NT2/D1 (cell line): ENCODE measurements at regions not wholly inside any gene's neighbourhood (a gene's known extent, or its start where the extent isn't known, plus 50 kb on each side); places are given as distances from the start of the nearest gene placed in this dataset.

Experiments
- DNase-seq: peaks from one replicate; pipeline ENCODE4 v3.0.0-alpha.2; 2011; ENCODE audit warnings: low read depth, low spot score
- H3K27me3 ChIP-seq: 2 replicates; pipeline ENCODE4 v1.6.0; 2011; ENCODE audit warnings: mild to moderate bottlenecking; ENCODE audit not compliant: insufficient read length, insufficient read depth
- H3K36me3 ChIP-seq: 2 replicates; pipeline ENCODE4 v1.6.1; 2011; ENCODE audit warnings: mild to moderate bottlenecking, low read length, mixed read lengths; ENCODE audit not compliant: insufficient read depth, insufficient read length
- H3K4me1 ChIP-seq: 2 replicates; pipeline ENCODE4 v1.5.1; 2011; ENCODE audit not compliant: insufficient read depth, insufficient read length
- H3K4me3 ChIP-seq: 2 replicates; pipeline ENCODE4 v1.5.1; 2011; ENCODE audit warnings: low read depth; ENCODE audit not compliant: insufficient read length
- H3K9ac ChIP-seq: 2 replicates; pipeline ENCODE4 v1.6.0; 2011; ENCODE audit warnings: low read depth; ENCODE audit not compliant: insufficient read length
- H3K9me3 ChIP-seq: 2 replicates; pipeline ENCODE4 v1.5.1; 2011; ENCODE audit warnings: mild to moderate bottlenecking, low read length; ENCODE audit not compliant: insufficient read depth
- SUZ12 ChIP-seq: IDR thresholded peaks from 2 replicates; pipeline ENCODE4 v1.6.1; 2011; ENCODE audit not compliant: insufficient read length, insufficient read depth; ENCODE audit errors: extremely low read depth
- YY1 ChIP-seq: IDR thresholded peaks from 2 replicates; pipeline ENCODE4 v1.6.1; 2011; ENCODE audit not compliant: insufficient read length, insufficient read depth
- ZNF274 ChIP-seq: IDR thresholded peaks from 2 replicates; pipeline ENCODE4 v1.6.1; 2011; ENCODE audit warnings: mild to moderate bottlenecking, low read depth, low read length

- Histone ChIP-seq H3K9ac (no peak overlapping the region), H3K9me3 (peaks cover 13% of the 10 kb centered on the region), H3K27me3 (no peaks in the 10 kb centered on the region), H3K4me3 (no peak overlapping the region), H3K4me1 (no peaks in the 10 kb centered on the region), H3K36me3 (no peaks in the 10 kb centered on the region)
- no peak for DNase-seq
- TF ChIP-seq ZNF274 (no peak), SUZ12 (no peak), YY1 (no peak)
Measured at GRCh38 chr15:81987628-81988027, 58.2 kb downstream of the MEX3B start.

- TF ChIP-seq SUZ12 (no peak), ZNF274 (no peak), YY1 (no peak)
- H3K9ac ChIP-seq: no peak overlapping the region
- H3K4me1 ChIP-seq: no peaks in the 10 kb centered on the region
- H3K4me3 ChIP-seq: no peak overlapping the region
- H3K36me3 ChIP-seq: no peaks in the 10 kb centered on the region
- no peaks in the 10 kb centered on the region for H3K9me3 ChIP-seq
- DNase-seq: no peak
- no peaks in the 10 kb centered on the region for H3K27me3 ChIP-seq
Measured at GRCh38 chr15:81983497-81983896, 62.3 kb downstream of the MEX3B start.

DNA sequence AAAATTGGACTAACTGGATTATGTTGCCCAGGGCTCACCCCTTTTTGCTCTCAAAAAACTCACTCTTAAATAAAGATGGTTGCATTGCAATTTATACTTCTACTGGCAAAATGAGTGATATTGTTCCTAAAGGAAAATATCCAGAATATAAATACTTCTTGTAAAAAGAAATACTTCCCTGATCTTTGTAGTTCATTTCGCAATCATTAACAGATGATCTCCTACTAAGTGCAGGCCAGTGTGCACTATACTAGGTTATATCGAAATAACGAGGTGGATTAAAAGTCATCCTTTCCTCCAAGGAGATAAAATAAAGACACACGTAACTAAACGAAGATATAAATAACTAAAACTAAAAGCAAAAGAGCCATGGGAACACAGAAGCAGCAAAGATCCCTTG, 63.0 kb downstream of the MEX3B start:
- Histone ChIP-seq H3K9me3 (no peaks in the 10 kb centered on the region), H3K36me3 (no peaks in the 10 kb centered on the region), H3K27me3 (no peaks in the 10 kb centered on the region), H3K4me3 (no peak overlapping the region), H3K9ac (no peak overlapping the region), H3K4me1 (no peaks in the 10 kb centered on the region)
- TF ChIP-seq YY1 (no peak), ZNF274 (no peak), SUZ12 (no peak)
- no peak for DNase-seq

DNA sequence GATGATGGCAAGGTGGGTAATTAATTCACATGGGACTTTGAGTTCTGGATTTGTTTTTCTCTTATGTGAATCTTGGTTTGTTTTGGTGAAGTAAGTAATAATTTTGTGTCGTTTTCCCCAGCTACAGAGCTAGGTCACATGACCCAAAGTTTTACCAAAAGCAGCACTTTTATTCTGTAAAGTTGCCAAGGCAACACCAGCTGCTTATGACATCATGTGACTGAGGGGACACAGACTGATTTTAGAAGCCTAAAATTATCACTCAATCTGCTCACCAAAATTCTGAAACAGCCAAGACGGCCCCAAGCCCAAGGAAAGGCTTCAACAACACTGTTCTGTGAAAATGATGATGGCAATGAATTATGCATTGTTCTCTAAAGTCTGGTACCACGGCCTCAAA, 63.9 kb downstream of the MEX3B start:
- H3K9me3 ChIP-seq: no peaks in the 10 kb centered on the region
- H3K36me3 ChIP-seq: no peaks in the 10 kb centered on the region
- DNase-seq: no peak
- no peaks in the 10 kb centered on the region for H3K4me1 ChIP-seq
- no peak overlapping the region for H3K4me3 ChIP-seq
- TF ChIP-seq SUZ12 (no peak), ZNF274 (no peak), YY1 (no peak)
- H3K27me3 ChIP-seq: no peaks in the 10 kb centered on the region
- no peak overlapping the region for H3K9ac ChIP-seq

- no peak for DNase-seq
Measured at GRCh38 chr15:81977464-81977863, 68.4 kb downstream of the MEX3B start.

DNA sequence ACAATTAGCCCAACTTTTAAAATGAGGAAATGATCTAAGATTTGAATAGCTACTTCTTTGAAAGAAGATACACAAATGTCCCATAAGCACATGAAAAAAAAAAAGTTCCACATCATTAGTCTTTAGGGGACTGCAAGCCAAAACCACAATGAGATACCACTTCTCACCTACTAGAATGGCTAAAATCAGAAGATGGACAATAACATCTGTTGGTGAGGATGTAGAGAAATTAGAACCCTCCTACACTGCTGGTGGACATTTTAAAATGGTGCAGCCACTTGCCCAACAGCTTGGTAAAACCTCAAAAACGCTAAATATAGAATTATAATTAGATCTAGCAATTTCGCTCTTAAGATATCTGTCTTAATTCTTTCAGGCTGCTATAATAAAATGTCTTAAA, 77.1 kb downstream of the MEX3B start:
- Histone ChIP-seq H3K27me3 (no peaks in the 10 kb centered on the region), H3K4me3 (no peak overlapping the region), H3K4me1 (no peaks in the 10 kb centered on the region), H3K9me3 (peaks cover 9% of the 10 kb centered on the region; the same call in 1 of the 2 replicates), H3K9ac (no peak overlapping the region), H3K36me3 (no peaks in the 10 kb centered on the region)
- no peak for DNase-seq
- TF ChIP-seq ZNF274 (no peak), YY1 (no peak), SUZ12 (no peak)

More at GRCh38 chr15:81977464-81977863, 68.4 kb downstream of the MEX3B start:
- no peaks in the 10 kb centered on the region for H3K4me1 ChIP-seq
- no peak for TF ChIP-seq YY1
- no peak for TF ChIP-seq ZNF274
- TF ChIP-seq SUZ12: no peak
- H3K9me3 ChIP-seq: 0 out of 2 replicates have a peak, but pooled peaks cover 3% of the 10 kb centered on the region
- H3K27me3 ChIP-seq: no peaks in the 10 kb centered on the region
- no peak overlapping the region for H3K9ac ChIP-seq
- H3K4me3 ChIP-seq: no peak overlapping the region
- no peaks in the 10 kb centered on the region for H3K36me3 ChIP-seq

DNA sequence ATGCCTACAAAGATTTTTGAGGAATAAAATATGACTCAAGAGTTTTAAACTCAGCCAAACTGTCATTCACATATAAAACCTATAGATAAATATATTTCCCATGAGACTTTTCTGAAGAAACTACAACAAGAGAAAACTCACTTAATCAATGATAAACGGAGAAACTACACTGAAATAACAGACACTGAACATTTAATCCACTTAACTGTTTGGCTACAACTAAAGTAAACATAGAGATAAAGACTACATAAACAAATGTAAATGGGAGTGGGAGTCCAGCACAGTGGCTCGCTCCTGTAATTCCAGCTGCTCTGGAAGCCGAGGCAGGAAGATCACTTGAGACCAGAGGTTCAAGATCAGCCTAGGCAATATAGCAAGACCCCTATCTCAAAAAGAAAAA, 79.2 kb downstream of the MEX3B start:
- H3K4me1 ChIP-seq: no peaks in the 10 kb centered on the region
- TF ChIP-seq SUZ12 (no peak), YY1 (no peak), ZNF274 (no peak)
- peaks cover 9% of the 10 kb centered on the region; the same call in 1 of the 2 replicates for H3K9me3 ChIP-seq
- H3K4me3 ChIP-seq: no peak overlapping the region
- H3K27me3 ChIP-seq: no peaks in the 10 kb centered on the region
- H3K9ac ChIP-seq: no peak overlapping the region
- no peaks in the 10 kb centered on the region for H3K36me3 ChIP-seq
- DNase-seq: no peak
